ENCODE measurements at regions not wholly inside any gene's neighbourhood (a gene's known extent, or its start where the extent isn't known, plus 50 kb on each side); places are given as distances from the start of the nearest gene placed in this dataset.
A peak's percentile ranks its signal among the peaks of the same experiment; 100 is the strongest.
"Not testable (repeated sequence)": the region's sequence is repeated elsewhere in the genome, so short reads cannot be mapped to it uniquely, and the experiment has no call there.

GRCh38 chr1:212495766-212496494 is 63.2 kb downstream of the NENF start:
- DNase-seq (ENCODE audit: low spot score), result no peak

GRCh38 chr1:212496682-212497081 is 64.0 kb downstream of the NENF start:
- no peak for DNase-seq (ENCODE audit: low spot score)

- DNase-seq (ENCODE audit: low spot score), result no peak
Measured at GRCh38 chr1:212497553-212497952, 64.8 kb downstream of the NENF start.

DNA sequence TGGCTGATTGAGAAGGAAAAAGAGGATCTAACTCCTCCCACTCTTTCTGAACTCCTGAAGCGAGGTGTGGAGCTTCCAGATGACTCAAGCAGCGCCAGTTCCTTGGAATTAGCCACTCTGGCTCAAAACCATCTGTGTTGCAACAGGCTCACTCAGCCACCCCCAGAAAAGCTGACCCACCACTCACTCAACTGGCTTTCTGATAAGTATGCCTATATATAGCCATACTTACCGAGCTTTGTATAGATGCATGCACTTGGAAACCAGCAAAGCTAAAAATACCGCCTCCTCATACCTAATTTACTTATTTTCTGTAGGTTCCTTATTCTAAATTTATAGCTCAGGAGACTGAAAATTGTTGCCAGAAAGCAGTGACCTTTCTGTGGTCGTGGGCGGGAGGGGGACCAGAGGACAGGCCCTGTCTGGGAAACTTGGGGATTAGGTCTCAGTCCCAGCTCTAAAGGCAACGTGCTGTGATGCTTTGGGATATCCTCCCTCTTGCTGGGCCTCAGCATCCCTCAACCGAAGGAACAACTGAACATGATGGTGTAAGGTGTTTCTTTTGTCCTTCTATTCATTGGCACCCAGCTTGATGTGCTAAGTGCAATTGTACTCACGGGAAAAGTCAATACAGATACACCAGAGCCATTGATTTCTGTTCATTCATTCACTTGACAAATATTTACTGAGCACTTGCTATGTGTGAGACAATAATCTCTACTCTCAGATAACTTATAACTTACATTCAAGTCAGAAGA is 65.7 kb downstream of the NENF start:
- no peak for DNase-seq (ENCODE audit: low spot score)

- no peak for DNase-seq (ENCODE audit: low spot score)
Measured at GRCh38 chr1:212500351-212500750, 67.6 kb downstream of the NENF start.

DNA sequence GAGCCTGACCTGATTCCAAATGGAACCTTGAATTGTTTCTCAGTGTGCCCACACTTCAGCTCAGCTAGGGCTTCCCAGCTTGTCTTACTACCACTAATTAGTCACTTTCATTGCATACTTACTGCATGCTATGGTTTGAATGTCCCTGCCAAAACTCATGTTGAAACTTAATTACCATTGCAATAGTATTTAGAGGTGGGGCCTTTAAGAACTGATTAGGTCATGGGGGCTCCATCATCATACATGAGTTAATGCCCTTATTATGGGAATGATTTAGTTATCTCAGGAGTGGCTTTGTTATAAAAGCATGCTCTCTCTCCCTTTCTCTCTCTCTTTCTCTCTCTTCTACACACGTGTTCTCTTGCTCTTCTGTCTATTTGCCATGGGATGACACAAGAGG is 68.3 kb downstream of the NENF start:
- no peak for DNase-seq (ENCODE audit: low spot score)

GRCh38 chr1:212503714-212504113 is 71.0 kb downstream of the NENF start:
- no peak for DNase-seq (ENCODE audit: low spot score)

- DNase-seq (ENCODE audit: low spot score), result no peak
Measured at GRCh38 chr1:212504171-212504803, 71.6 kb downstream of the NENF start.

- no peak for DNase-seq (ENCODE audit: low spot score)
Measured at GRCh38 chr1:212506666-212507065, 73.9 kb downstream of the NENF start.

GRCh38 chr1:212507369-212507768 is 74.6 kb downstream of the NENF start:
- peak; percentile 59 for DNase-seq (ENCODE audit: low spot score)

GRCh38 chr1:212512816-212513559 is 80.3 kb downstream of the NENF start:
- no peak for DNase-seq (ENCODE audit: low spot score)

GRCh38 chr1:212513586-212513985 is 80.9 kb downstream of the NENF start:
- DNase-seq (ENCODE audit: low spot score), result no peak

- no peak for DNase-seq (ENCODE audit: low spot score)
Measured at GRCh38 chr1:212514056-212514614, 81.4 kb downstream of the NENF start.

- DNase-seq (ENCODE audit: low spot score), result no peak
Measured at GRCh38 chr1:212514782-212515181, 82.1 kb downstream of the NENF start.

GRCh38 chr1:212515329-212515760 is 82.6 kb downstream of the NENF start:
- DNase-seq (ENCODE audit: low spot score), result no peak

DNA sequence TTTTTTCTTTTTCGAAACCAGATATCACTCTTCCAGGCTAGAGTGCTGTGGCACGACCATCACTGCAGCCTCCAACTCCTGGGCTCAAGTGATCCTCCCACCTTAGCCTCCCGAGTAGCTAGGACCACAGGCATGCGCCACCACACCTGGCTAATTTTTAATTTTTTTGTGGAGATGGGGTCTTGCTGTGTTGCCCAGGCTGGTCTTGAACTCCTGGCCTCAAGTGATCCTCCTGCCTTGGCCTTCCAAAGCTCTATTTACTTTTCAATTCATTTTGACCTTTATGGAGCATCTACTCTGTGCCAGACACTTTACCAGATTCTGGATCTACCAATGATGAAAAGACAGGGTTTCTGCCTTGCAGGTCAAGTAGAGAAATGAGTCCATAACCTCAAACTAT is 83.3 kb downstream of the NENF start:
- not testable (repeated sequence) for DNase-seq (ENCODE audit: low spot score)

- no peak for DNase-seq (ENCODE audit: low spot score)
Measured at GRCh38 chr1:212518188-212519054, 85.7 kb downstream of the NENF start.

GRCh38 chr1:212519131-212519530 is 86.4 kb downstream of the NENF start:
- no peak for DNase-seq (ENCODE audit: low spot score)

- no peak for DNase-seq (ENCODE audit: low spot score)
Measured at GRCh38 chr1:212520299-212520698, 87.6 kb downstream of the NENF start.

- DNase-seq (ENCODE audit: low spot score), result no peak
Measured at GRCh38 chr1:212520746-212521145, 87.8 kb upstream of the ATF3 start.
